B cell (primary cell): ENCODE measurements at regions not wholly inside any gene's neighbourhood (a gene's known extent, or its start where the extent isn't known, plus 50 kb on each side); places are given as distances from the start of the nearest gene placed in this dataset.

Experiments used
- ATAC-seq: fragments of 200-7000 bp; cut with Tn5 transposase; one replicate; pipeline ENCODE4 v1.10.0; 2021; ENCODE audit warnings: low read depth, mild to moderate bottlenecking, moderate number of reproducible peaks, moderate library complexity
- CTCF ChIA-PET: fragments of 350-600 bp; sonication (Branson Sonifier 250); formaldehyde crosslinking; loops from one replicate; lab custom pipeline; 2021; ENCODE audit warnings: antibody characterized with exemption, inconsistent platforms; lab: Charles Lee
- POLR2A ChIA-PET: fragments of 350-600 bp; sonication (Branson Sonifier 250); formaldehyde crosslinking; loops from one replicate; lab custom pipeline; 2021; ENCODE audit warnings: antibody characterized with exemption; lab: Charles Lee
- DNase-seq: peaks from one replicate; pipeline ENCODE4 v3.0.0; 2013
- H2AFZ ChIP-seq: 2 replicates; pipeline ENCODE4 v1.6.1; 2012; ENCODE audit warnings: mild to moderate bottlenecking, low read depth, low read length; ENCODE audit not compliant: insufficient read depth, poor library complexity, severe bottlenecking
- H3K27ac ChIP-seq, 2 donors: 1 replicate in 1 of 2; 2 replicates in 1 of 2; pipeline ENCODE4 v1.5.1; 2012 to 2013; ENCODE audit warnings: low read length in 2 of 2, mild to moderate bottlenecking in 2 of 2, moderate library complexity in 1 of 2
- H3K27me3 ChIP-seq, 4 experiments: fragments of 200-600 bp in 1 of 4; sonication (generic) in 1 of 4; replicated peaks in 1 of 4; 1 replicate in 2 of 4; 2 replicates in 2 of 4; pipeline versions ENCODE4 v1.6.1 to v1.7.0; 2013 to 2016; ENCODE audit warnings: low read length in 3 of 4, mild to moderate bottlenecking in 2 of 4, mixed read lengths in 1 of 4, moderate library complexity in 1 of 4; ENCODE audit not compliant: insufficient read depth in 4 of 4, control insufficient read depth in 3 of 4; ENCODE audit errors: control extremely low read depth in 1 of 4
- H3K36me3 ChIP-seq, 2 experiments: replicated peaks in 1 of 2; 1 replicate in 1 of 2; 2 replicates in 1 of 2; pipeline versions ENCODE4 v1.6.1 to v1.7.1; 2013; ENCODE audit warnings: low read length in 1 of 2; ENCODE audit not compliant: insufficient read depth in 2 of 2, control insufficient read depth in 1 of 2; ENCODE audit errors: control extremely low read depth in 1 of 2, extremely low read depth in 1 of 2
- H3K4me1 ChIP-seq, 2 donors: fragments of 200-600 bp in 1 of 2; sonication (generic) in 1 of 2; 1 replicate in 1 of 2; 2 replicates in 1 of 2; pipeline versions ENCODE4 v1.5.1 to v1.6.1; 2013 to 2017; ENCODE audit warnings: low read length in 2 of 2; ENCODE audit not compliant: control insufficient read depth in 2 of 2, insufficient read depth in 2 of 2
- H3K4me2 ChIP-seq: replicated peaks from 2 replicates; pipeline ENCODE3; 2012; ENCODE audit warnings: mild to moderate bottlenecking, low read depth, low read length; ENCODE audit not compliant: poor library complexity, severe bottlenecking
- H3K4me3 ChIP-seq, 5 experiments: fragments of 200-600 bp in 1 of 5; sonication (generic) in 1 of 5; 1 replicate in 3 of 5; 2 replicates in 2 of 5; pipeline versions ENCODE4 v1.5.1 to v1.7.0; 2011 to 2016; ENCODE audit warnings: low read length in 4 of 5, mild to moderate bottlenecking in 4 of 5, low read depth in 2 of 5, control low read depth in 1 of 5, moderate library complexity in 1 of 5; ENCODE audit not compliant: insufficient read depth in 1 of 5; ENCODE audit errors: control extremely low read depth in 1 of 5, extremely low read depth in 1 of 5
- H3K79me2 ChIP-seq: fragments of 200-600 bp; sonication (generic); one replicate; pipeline ENCODE4 v1.6.0; 2016; ENCODE audit warnings: low read length; ENCODE audit not compliant: control insufficient read depth, insufficient read depth
- H3K9ac ChIP-seq: fragments of 200-600 bp; sonication (generic); 2 replicates; pipeline ENCODE4 v1.6.1; 2017; ENCODE audit warnings: mild to moderate bottlenecking, low read length, moderate library complexity
- H3K9me3 ChIP-seq, 3 donors: one replicate each; pipeline versions ENCODE4 v1.6.1 to v1.7.1; 2013; ENCODE audit warnings: low read length in 2 of 3; ENCODE audit not compliant: control insufficient read depth in 2 of 3, insufficient read depth in 1 of 3; ENCODE audit errors: control extremely low read depth in 1 of 3
- H4K20me1 ChIP-seq: 2 replicates; pipeline ENCODE4 v1.6.0; 2012; ENCODE audit warnings: mild to moderate bottlenecking, low read length; ENCODE audit not compliant: insufficient read depth, control insufficient read depth, poor library complexity, severe bottlenecking
- H3K27ac Mint-ChIP-seq: one replicate; pipeline ENCODE4 v1.8.0; 2021; ENCODE audit warnings: mixed read lengths
- H3K27me3 Mint-ChIP-seq: one replicate; pipeline ENCODE4 v1.8.0; 2021; ENCODE audit warnings: mixed read lengths
- H3K4me1 Mint-ChIP-seq: one replicate; pipeline ENCODE4 v1.8.0; 2021; ENCODE audit warnings: mixed read lengths
- H3K4me3 Mint-ChIP-seq: one replicate; pipeline ENCODE4 v1.8.0; 2021; ENCODE audit warnings: mixed read lengths
- H3K9me3 Mint-ChIP-seq: one replicate; pipeline ENCODE4 v1.8.0; 2022; ENCODE audit warnings: mixed read lengths; ENCODE audit not compliant: insufficient read depth
- EZH2 ChIP-seq: IDR thresholded peaks from 2 replicates; pipeline ENCODE4 v1.6.1; 2012; ENCODE audit warnings: borderline replicate concordance, low read depth, mild to moderate bottlenecking, moderate library complexity, low read length; ENCODE audit not compliant: insufficient read depth, poor library complexity, severe bottlenecking
- WGBS: methylation state at CpG from one replicate; pipeline ENCODE4 v1.1.5; 2013; ENCODE audit warnings: missing lambda C conversion rate; ENCODE audit not compliant: insufficient coverage; 5-methylcytosine and 5-hydroxymethylcytosine counted together
- intact Hi-C: fragments of 100-400 bp; cut with micrococcal nuclease; formaldehyde crosslinking; loops from one replicate; pipeline ENCODE4 v1.10.0; 2022
- TF ChIP-seq, protein P1 (sequence below): fragments of 200-600 bp; IDR thresholded peaks from one replicate; pipeline ENCODE4 v1.8.0; 2022; ENCODE audit warnings: antibody characterized with exemption, mild to moderate bottlenecking

DNA sequence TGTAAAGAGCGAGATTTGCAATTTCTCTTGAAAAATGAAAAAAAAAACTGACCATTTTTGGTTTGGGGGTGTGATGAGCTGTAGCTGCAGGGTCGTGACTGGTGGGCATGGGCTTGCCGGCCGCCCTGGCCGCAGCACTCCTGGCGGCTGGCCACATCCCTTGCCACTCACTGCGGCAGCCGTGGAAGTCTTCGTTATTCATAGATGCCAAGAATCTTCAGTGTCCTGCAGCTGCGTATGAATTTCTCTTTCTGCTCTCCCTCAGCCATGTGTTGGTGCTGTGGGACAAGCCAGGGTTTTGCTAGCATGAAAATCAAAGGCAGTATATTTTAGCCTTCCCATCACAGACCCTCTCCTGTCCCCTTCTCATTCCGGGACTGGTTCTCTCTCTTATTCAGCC is 151.7 kb upstream of the TSHZ3 start:
- ATAC-seq = no peak
- Histone ChIP-seq H3K4me1 (no peaks in the 10 kb centered on the region), H3K9me3 (peaks cover 0 to 44% (median 0%) of the 10 kb centered on the region in 3 donors), H2AFZ (no peak overlapping the region), H3K27ac (no peak overlapping the region), H3K79me2 (no peaks in the 10 kb centered on the region), H3K36me3 (no peaks in the 10 kb centered on the region), H3K4me2 (no peak overlapping the region), H3K4me3 (no peak overlapping the region), H3K27me3 (no peaks in the 10 kb centered on the region), H4K20me1 (no peaks in the 10 kb centered on the region), H3K9ac (no peak overlapping the region)
- no peak for DNase-seq
- intact Hi-C loops = no loop called here
- H3K27ac Mint-ChIP-seq = no peak overlapping the region
- ChIA-PET POLR2A (no interaction called here), CTCF (no interaction called here)
- H3K9me3 Mint-ChIP-seq = peaks cover 6% of the 10 kb centered on the region
- 89% methylated on average over 5 of the region's 11 CpGs for WGBS
- no peaks in the 10 kb centered on the region for H3K27me3 Mint-ChIP-seq
- H3K4me1 Mint-ChIP-seq = no peaks in the 10 kb centered on the region
- TF ChIP-seq, protein P1, sequence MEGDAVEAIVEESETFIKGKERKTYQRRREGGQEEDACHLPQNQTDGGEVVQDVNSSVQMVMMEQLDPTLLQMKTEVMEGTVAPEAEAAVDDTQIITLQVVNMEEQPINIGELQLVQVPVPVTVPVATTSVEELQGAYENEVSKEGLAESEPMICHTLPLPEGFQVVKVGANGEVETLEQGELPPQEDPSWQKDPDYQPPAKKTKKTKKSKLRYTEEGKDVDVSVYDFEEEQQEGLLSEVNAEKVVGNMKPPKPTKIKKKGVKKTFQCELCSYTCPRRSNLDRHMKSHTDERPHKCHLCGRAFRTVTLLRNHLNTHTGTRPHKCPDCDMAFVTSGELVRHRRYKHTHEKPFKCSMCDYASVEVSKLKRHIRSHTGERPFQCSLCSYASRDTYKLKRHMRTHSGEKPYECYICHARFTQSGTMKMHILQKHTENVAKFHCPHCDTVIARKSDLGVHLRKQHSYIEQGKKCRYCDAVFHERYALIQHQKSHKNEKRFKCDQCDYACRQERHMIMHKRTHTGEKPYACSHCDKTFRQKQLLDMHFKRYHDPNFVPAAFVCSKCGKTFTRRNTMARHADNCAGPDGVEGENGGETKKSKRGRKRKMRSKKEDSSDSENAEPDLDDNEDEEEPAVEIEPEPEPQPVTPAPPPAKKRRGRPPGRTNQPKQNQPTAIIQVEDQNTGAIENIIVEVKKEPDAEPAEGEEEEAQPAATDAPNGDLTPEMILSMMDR = no peak
- no peak for TF ChIP-seq EZH2
- H3K4me3 Mint-ChIP-seq = no peak overlapping the region

DNA sequence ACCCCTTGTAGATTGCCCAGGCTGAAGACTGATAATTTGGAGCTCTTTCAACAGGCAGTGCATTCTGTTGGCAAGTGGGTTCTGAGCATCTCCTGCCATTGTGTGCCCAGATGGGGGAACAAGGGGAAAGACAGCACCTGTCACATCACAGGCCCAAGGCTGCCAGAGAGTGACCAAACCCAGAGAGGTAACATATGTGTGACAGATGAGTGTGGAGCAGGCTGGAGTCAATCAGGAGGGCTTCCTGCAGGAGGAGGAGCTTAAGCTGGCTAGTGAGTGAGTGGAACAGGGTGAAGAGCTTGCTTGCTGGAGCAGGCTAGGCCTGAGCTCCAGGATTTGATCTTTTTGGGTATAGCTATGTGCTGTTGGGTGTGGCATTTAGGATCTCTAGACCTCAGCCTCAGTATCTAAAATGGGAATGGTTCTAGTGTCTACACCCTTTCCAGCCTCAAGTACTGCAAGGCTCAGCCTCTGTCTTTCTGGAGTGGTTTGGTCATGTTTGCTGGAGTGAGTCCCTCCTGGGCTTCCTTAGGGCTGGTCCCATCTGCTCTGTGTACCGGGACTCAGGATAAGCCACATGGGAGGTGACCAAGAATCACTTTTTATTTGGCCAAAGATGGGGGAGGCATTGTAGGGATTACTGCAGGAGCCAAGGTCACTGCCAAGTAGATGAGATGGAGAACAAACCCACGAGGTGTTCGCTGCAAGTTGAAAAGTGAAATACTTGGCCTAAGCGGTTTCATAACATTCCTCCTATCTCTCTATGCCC is 152.4 kb upstream of the TSHZ3 start:
- ATAC-seq (no peak), DNase-seq (no peak)
- no peak overlapping the region for H3K4me3 ChIP-seq
- H3K4me1 ChIP-seq = no peaks in the 10 kb centered on the region
- Mint-ChIP-seq H3K4me3 (no peak overlapping the region), H3K4me1 (no peaks in the 10 kb centered on the region), H3K27me3 (no peaks in the 10 kb centered on the region), H3K27ac (no peak overlapping the region), H3K9me3 (peaks cover 6% of the 10 kb centered on the region)
- no peaks in the 10 kb centered on the region for H3K27me3 ChIP-seq
- intact Hi-C loops = no loop called here
- TF ChIP-seq, protein P1 = no peak
- no peak for TF ChIP-seq EZH2
- H4K20me1 ChIP-seq = no peaks in the 10 kb centered on the region
- no peak overlapping the region for H3K9ac ChIP-seq
- no peak overlapping the region for H3K27ac ChIP-seq
- peaks cover 0 to 44% (median 0%) of the 10 kb centered on the region in 3 donors for H3K9me3 ChIP-seq
- H2AFZ ChIP-seq = no peak overlapping the region
- ChIA-PET CTCF (no interaction called here), POLR2A (no interaction called here)
- WGBS = 94% methylated on average over 1 of the region's 4 CpGs
- H3K36me3 ChIP-seq = no peaks in the 10 kb centered on the region
- H3K79me2 ChIP-seq = no peaks in the 10 kb centered on the region
- no peak overlapping the region for H3K4me2 ChIP-seq
